ENCODE measurements at regions not wholly inside any gene's neighbourhood (a gene's known extent, or its start where the extent isn't known, plus 50 kb on each side); places are given as distances from the start of the nearest gene placed in this dataset.
A peak's percentile ranks its signal among the peaks of the same experiment; 100 is the strongest.

DNA sequence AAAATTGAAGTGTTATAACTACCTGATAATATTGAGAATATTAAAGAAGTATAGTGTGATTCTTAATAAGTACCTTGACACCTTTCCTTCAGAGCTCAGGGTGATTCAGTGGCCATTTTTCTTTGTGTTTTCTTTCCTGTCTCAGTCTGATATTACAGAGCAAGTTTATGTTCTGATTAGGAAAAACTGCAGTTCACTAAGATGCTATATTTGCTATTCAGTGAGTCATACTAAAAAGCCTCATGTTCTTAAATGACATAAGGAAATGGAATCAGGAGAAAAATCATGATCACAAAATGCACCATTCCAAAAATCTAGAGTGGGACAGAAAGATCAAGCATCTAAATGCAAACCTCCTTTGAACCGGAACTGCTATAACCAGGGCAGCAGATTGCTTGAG, 390.6 kb upstream of the ATP2B1 start:
- no peak for DNase-seq (ENCODE audit: extremely low spot score, unreplicated experiment)
- Mint-ChIP-seq H3K27me3 (peaks cover 3% of the 10 kb centered on the region), H3K36me3 (no peaks in the 10 kb centered on the region), H3K9me3 (no peaks in the 10 kb centered on the region), H3K4me3 (no peak overlapping the region), H3K27ac (no peak overlapping the region), H3K4me1 (ENCODE audit: unreplicated experiment) (peaks cover 27% of the 10 kb centered on the region)
- TF ChIP-seq, protein P1, sequence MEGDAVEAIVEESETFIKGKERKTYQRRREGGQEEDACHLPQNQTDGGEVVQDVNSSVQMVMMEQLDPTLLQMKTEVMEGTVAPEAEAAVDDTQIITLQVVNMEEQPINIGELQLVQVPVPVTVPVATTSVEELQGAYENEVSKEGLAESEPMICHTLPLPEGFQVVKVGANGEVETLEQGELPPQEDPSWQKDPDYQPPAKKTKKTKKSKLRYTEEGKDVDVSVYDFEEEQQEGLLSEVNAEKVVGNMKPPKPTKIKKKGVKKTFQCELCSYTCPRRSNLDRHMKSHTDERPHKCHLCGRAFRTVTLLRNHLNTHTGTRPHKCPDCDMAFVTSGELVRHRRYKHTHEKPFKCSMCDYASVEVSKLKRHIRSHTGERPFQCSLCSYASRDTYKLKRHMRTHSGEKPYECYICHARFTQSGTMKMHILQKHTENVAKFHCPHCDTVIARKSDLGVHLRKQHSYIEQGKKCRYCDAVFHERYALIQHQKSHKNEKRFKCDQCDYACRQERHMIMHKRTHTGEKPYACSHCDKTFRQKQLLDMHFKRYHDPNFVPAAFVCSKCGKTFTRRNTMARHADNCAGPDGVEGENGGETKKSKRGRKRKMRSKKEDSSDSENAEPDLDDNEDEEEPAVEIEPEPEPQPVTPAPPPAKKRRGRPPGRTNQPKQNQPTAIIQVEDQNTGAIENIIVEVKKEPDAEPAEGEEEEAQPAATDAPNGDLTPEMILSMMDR (conservative IDR thresholded peaks at IDR 0.05), result no peak

DNA sequence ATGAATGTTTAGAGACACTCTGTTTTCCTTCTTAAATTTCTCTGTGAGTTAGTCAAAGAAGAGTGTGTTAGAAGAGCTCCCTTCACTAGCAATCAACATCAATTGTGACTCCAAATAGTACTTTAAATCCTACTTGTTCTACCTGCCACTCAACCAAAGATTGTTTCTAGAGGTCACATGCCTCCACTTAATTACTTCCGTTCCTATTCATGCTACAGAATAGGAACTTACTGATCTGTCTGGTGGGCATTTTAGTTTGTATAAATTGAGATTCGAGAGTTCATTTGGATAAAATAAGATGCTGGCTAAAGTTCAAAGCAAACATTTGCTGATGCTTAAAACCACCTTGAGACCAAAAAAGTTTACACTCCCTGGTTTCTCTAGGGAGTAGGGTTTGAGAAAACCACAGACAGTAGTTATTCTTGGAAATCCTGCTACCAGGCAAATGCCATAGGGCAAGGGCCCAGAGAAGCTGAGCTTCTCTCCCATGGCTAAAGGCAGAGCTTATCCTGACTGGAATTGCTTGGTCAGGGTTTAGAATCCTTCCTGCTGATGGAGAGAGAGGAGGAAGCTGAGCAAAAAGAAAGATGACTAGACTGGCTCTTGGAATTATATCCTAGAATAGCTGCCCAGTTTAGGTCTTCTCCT, 389.6 kb upstream of the ATP2B1 start:
- Mint-ChIP-seq H3K27me3 (peaks cover 2% of the 10 kb centered on the region), H3K4me1 (ENCODE audit: unreplicated experiment) (peaks cover 26% of the 10 kb centered on the region), H3K9me3 (no peaks in the 10 kb centered on the region), H3K4me3 (no peak overlapping the region), H3K36me3 (no peaks in the 10 kb centered on the region), H3K27ac (no peak overlapping the region)
- TF ChIP-seq, protein P1 (conservative IDR thresholded peaks at IDR 0.05), result no peak
- no peak for DNase-seq (ENCODE audit: extremely low spot score, unreplicated experiment)

DNA sequence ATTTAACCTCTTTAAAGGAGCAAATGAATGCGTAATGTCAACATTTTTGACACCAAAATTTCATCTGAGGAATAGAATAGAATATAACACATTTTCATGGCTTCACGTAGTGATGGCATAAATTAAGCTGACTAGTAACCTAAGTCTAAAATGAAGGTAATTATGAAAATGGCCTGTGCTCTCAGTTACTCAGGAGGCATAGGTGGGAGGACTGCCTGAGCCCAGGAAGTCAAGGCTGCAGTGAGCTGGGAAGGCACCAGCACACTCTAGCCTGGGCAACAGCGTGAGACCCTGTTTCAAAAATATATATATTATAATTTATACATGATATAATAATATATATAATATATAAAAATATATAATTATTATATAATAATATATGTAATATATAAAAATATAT, 383.2 kb upstream of the ATP2B1 start:
- no peaks in the 10 kb centered on the region for H3K9me3 Mint-ChIP-seq
- no peak overlapping the region for H3K4me3 Mint-ChIP-seq
- H3K27me3 Mint-ChIP-seq, result no peaks in the 10 kb centered on the region
- peaks cover 14% of the 10 kb centered on the region for H3K4me1 Mint-ChIP-seq (ENCODE audit: unreplicated experiment)
- TF ChIP-seq, protein P1 (conservative IDR thresholded peaks at IDR 0.05), result no peak
- peak overlapping the region; percentile 39 for H3K27ac Mint-ChIP-seq
- no peaks in the 10 kb centered on the region for H3K36me3 Mint-ChIP-seq
- no peak for DNase-seq (ENCODE audit: extremely low spot score, unreplicated experiment)

DNA sequence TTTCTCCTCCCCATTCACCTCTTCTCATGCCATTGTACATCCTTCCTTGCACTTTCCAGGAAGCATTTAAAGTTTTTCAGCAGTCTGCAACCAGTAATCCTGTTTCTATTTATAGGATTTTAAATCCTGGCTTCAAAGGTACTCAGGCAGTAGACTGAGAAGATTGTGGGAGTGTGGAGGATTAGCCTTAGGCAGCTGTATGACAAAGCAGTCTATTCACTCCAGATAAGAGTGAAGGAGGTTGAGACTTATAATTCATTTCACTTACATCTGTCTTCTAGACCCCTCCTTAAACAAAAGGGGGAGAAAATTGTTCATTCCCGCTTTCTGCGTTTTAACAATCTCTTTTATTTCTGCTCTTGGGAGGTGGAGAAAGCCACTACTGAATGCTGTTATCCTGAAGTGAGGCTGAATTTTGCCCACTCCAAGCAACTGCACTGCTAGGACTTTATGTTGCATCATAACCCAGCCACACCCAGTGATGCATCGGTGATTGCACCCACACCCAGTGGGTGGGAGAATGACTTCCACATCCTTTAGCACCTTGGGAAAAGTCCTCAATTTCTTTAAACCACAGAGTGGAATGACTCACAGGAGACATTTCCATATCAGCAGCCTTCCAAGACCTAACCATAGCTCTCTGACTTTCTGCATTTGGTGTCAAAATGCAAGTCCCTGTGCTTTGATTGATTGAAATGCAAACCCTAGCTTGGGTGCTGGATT, 382.5 kb upstream of the ATP2B1 start:
- H3K4me3 Mint-ChIP-seq, result no peak overlapping the region

DNA sequence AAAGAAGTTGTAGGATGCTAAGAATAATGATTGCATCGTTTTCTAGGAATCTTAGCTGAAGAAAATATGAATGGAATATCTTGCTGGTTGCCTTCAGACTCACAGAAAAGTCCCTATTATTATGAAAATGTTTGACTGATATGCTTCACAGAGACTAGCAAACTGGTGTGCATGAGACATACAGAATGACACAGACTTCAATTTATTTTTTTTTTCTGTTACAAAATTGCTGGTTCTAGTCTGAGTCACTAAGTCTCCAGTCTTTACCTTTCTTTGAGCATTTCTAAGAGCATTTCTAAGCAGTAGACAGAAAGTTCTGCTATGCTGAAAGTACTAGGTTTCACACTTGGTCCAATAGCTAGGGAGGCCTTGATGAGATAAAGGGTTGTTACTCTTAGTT, 377.6 kb upstream of the ATP2B1 start:
- Mint-ChIP-seq H3K27me3 (no peaks in the 10 kb centered on the region), H3K27ac (no peak overlapping the region), H3K36me3 (no peaks in the 10 kb centered on the region), H3K4me1 (ENCODE audit: unreplicated experiment) (peaks cover 23% of the 10 kb centered on the region), H3K9me3 (peaks cover 5% of the 10 kb centered on the region), H3K4me3 (no peak overlapping the region)
- TF ChIP-seq, protein P1 (conservative IDR thresholded peaks at IDR 0.05), result no peak
- no peak for DNase-seq (ENCODE audit: extremely low spot score, unreplicated experiment)

More for the DNA sequence above, 382.5 kb upstream of the ATP2B1 start:
- no peak for DNase-seq (ENCODE audit: extremely low spot score, unreplicated experiment)
- Mint-ChIP-seq H3K27me3 (no peaks in the 10 kb centered on the region), H3K27ac (peak overlapping the region; percentile 39), H3K4me1 (ENCODE audit: unreplicated experiment) (peaks cover 16% of the 10 kb centered on the region), H3K36me3 (no peaks in the 10 kb centered on the region), H3K9me3 (no peaks in the 10 kb centered on the region)
- TF ChIP-seq, protein P1 (conservative IDR thresholded peaks at IDR 0.05), result no peak
